ENCODE measurements at regions not wholly inside any gene's neighbourhood (a gene's known extent, or its start where the extent isn't known, plus 50 kb on each side); places are given as distances from the start of the nearest gene placed in this dataset.

DNA sequence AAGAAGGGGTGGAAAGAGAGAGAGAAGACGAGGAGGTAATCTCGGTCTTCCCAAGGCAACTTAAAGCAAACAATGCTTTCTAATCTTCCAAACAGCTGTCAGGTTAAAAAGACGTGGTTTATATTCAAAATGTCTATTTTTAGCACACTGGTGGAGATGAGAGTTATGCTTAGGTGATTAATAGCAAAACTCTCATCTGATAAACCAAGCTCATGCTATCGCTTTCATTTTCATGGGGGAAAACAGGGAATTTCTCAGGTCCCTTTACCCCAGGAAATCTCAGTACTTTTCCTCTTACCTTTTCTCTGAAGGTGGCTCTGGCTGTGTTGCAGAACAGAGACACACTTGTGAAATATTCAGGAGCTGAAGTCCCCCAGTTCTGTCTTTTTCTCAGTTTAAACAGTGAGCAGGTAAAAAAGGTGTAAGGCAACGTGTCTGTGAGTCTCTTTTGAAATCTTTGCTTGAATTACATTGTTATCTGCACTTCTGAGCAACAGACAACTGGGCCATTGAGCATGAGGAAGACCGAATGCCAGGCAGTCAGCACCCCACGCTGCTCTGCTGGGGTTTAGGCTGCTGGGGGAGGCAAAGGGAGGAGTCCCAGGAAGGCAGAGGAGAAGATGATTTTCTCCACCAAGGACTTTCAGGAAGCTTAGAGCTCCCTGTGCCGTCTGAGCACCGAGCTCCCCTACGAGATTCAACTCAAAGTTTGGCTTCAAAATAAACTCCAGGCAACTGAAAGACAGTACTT, 759.3 kb downstream of the BCL11B start:
- DNase-seq (ENCODE audit: low read depth), result no peak
- no peak overlapping the region for H3K4me3 ChIP-seq (ENCODE audit: low read depth, low read length)
- TF ChIP-seq POLR2A (IDR thresholded peaks at IDR 0.05; ENCODE audit: extremely low read depth, insufficient read length) (no peak), MYC (IDR thresholded peaks at IDR 0.05; ENCODE audit: low read depth, low read length) (no peak)
- TF ChIP-seq, protein P1, sequence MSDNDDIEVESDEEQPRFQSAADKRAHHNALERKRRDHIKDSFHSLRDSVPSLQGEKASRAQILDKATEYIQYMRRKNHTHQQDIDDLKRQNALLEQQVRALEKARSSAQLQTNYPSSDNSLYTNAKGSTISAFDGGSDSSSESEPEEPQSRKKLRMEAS (IDR thresholded peaks at IDR 0.05; ENCODE audit: low read depth, low read length), result no peak
- TF ChIP-seq, protein P2, sequence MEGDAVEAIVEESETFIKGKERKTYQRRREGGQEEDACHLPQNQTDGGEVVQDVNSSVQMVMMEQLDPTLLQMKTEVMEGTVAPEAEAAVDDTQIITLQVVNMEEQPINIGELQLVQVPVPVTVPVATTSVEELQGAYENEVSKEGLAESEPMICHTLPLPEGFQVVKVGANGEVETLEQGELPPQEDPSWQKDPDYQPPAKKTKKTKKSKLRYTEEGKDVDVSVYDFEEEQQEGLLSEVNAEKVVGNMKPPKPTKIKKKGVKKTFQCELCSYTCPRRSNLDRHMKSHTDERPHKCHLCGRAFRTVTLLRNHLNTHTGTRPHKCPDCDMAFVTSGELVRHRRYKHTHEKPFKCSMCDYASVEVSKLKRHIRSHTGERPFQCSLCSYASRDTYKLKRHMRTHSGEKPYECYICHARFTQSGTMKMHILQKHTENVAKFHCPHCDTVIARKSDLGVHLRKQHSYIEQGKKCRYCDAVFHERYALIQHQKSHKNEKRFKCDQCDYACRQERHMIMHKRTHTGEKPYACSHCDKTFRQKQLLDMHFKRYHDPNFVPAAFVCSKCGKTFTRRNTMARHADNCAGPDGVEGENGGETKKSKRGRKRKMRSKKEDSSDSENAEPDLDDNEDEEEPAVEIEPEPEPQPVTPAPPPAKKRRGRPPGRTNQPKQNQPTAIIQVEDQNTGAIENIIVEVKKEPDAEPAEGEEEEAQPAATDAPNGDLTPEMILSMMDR (IDR thresholded peaks at IDR 0.05; ENCODE audit: low read depth, low read length), result no peak

DNA sequence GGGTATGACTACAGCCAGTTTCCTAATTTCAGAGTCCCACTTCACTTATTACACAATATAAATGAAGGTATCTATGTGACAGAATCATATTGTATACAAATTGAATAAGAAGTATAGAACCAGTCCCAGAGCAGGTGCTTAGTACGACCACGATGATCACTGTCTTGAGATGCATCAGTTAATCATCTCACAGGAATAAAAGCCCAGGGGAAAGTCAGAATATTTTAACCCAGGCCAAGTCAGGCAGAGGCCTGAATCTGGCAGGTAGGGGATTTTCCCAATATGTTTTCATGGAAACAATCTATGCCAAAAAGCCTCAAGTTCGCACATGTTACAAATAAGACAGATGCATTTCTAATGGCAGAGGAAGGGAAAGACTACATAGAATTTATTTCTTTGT, 758.4 kb downstream of the BCL11B start:
- DNase-seq (ENCODE audit: low read depth), result no peak
- H3K4me3 ChIP-seq (ENCODE audit: low read depth, low read length), result no peak overlapping the region
- TF ChIP-seq POLR2A (IDR thresholded peaks at IDR 0.05; ENCODE audit: extremely low read depth, insufficient read length) (no peak), MYC (IDR thresholded peaks at IDR 0.05; ENCODE audit: low read depth, low read length) (no peak)
- TF ChIP-seq, protein P2 (IDR thresholded peaks at IDR 0.05; ENCODE audit: low read depth, low read length), result no peak
- TF ChIP-seq, protein P1 (IDR thresholded peaks at IDR 0.05; ENCODE audit: low read depth, low read length), result no peak

DNA sequence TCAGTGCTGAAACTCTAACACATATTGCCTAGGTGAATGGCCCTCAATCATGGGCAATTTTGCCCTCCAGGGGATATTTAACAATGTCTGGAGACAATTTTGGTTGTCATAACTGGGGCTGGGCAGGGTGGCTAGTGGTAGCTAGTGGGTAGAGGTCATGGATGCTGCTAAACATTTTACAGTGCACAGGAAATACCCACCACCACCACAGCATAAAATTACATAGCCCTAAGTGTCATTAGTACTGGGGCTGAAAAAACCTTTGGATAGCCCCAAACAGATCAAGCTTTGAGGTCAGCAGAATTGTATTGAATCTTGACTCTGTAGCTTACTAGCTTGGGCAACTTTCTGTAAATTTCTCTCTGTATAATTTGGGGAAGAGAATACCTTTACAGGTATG, 758.0 kb downstream of the BCL11B start:
- no peak for DNase-seq (ENCODE audit: low read depth)
- TF ChIP-seq, protein P2 (IDR thresholded peaks at IDR 0.05; ENCODE audit: low read depth, low read length), result no peak
- TF ChIP-seq MYC (IDR thresholded peaks at IDR 0.05; ENCODE audit: low read depth, low read length) (no peak), POLR2A (IDR thresholded peaks at IDR 0.05; ENCODE audit: extremely low read depth, insufficient read length) (no peak)
- TF ChIP-seq, protein P1 (IDR thresholded peaks at IDR 0.05; ENCODE audit: low read depth, low read length), result no peak
- no peak overlapping the region for H3K4me3 ChIP-seq (ENCODE audit: low read depth, low read length)

DNA sequence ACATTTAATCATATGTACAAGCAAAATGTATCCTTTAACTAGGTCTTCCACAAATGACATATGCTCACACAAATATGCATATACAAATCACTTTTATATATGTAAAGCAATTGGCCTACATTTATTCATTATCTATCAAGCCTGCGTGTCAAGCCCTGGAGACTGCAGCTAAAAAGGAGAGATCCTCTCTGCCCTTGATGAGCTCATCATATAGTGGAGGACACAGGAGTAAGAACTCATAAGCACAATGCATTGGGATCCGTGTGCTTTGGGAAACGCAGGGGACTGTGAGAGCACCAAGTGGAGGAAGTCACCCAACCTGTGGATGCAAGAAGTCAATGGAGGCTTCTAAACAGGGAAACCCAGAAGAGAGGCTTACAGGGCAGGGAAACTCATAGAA, 735.7 kb downstream of the BCL11B start:
- TF ChIP-seq MYC (IDR thresholded peaks at IDR 0.05; ENCODE audit: low read depth, low read length), result no peak
- TF ChIP-seq, protein P1 (IDR thresholded peaks at IDR 0.05; ENCODE audit: low read depth, low read length), result no peak
- no peak for TF ChIP-seq POLR2A (IDR thresholded peaks at IDR 0.05; ENCODE audit: extremely low read depth, insufficient read length)
- TF ChIP-seq, protein P2 (IDR thresholded peaks at IDR 0.05; ENCODE audit: low read depth, low read length), result no peak
- DNase-seq (ENCODE audit: low read depth), result no peak
- no peak overlapping the region for H3K4me3 ChIP-seq (ENCODE audit: low read depth, low read length)

DNA sequence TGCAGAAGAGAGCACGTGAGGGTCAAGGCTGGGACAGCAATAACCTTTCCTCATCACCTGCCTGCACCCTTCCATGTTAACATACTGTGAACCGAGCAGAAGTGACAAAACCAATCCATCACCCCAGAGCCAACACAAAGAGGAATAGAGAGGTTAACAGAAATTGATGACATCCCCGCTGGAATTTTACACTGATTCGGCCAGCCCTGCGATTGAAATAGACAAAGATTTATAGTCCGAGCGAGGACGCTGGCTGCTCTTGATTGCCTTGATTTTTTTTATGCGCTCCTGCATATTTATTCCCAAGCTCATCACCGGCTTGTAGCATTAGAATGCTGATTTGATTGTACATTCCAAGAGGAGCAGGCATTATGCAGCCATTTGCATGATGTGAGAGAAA, 729.7 kb downstream of the BCL11B start:
- DNase-seq (ENCODE audit: low read depth), result no peak
- TF ChIP-seq, protein P2 (IDR thresholded peaks at IDR 0.05; ENCODE audit: low read depth, low read length), result no peak
- TF ChIP-seq MYC (IDR thresholded peaks at IDR 0.05; ENCODE audit: low read depth, low read length) (no peak), POLR2A (IDR thresholded peaks at IDR 0.05; ENCODE audit: extremely low read depth, insufficient read length) (no peak)
- TF ChIP-seq, protein P1 (IDR thresholded peaks at IDR 0.05; ENCODE audit: low read depth, low read length), result no peak

More for the DNA sequence above, 729.7 kb downstream of the BCL11B start:
- no peak overlapping the region for H3K4me3 ChIP-seq (ENCODE audit: low read depth, low read length)

All from NB4 (cell line).